SW480 (cell line): ENCODE measurements at regions not wholly inside any gene's neighbourhood (a gene's known extent, or its start where the extent isn't known, plus 50 kb on each side); places are given as distances from the start of the nearest gene placed in this dataset.
A peak's percentile ranks its signal among the peaks of the same experiment; 100 is the strongest.
"Not testable (repeated sequence)": the region's sequence is repeated elsewhere in the genome, so short reads cannot be mapped to it uniquely, and the experiment has no call there.

ENCODE experiments used
- DNase-seq: peaks from one replicate; pipeline ENCODE4 v3.0.0-alpha.2; 2016; ENCODE audit warnings: low spot score

- no peak for DNase-seq
Observed at GRCh38 chr2:150266931-150267330, 220.5 kb downstream of the RND3 start.

- no peak for DNase-seq
Observed at GRCh38 chr2:150264442-150264841, 223.0 kb downstream of the RND3 start.

GRCh38 chr2:150261691-150262090, 225.8 kb downstream of the RND3 start:
- DNase-seq: no peak

- DNase-seq: no peak
Observed at GRCh38 chr2:150260636-150261035, 226.8 kb downstream of the RND3 start.

GRCh38 chr2:150259746-150260145, 227.7 kb downstream of the RND3 start:
- DNase-seq: no peak

GRCh38 chr2:150258781-150259307, 228.6 kb downstream of the RND3 start:
- no peak for DNase-seq

- DNase-seq: no peak
Observed at GRCh38 chr2:150256736-150257135, 230.7 kb downstream of the RND3 start.

GRCh38 chr2:150255528-150255927, 231.9 kb downstream of the RND3 start:
- no peak for DNase-seq

GRCh38 chr2:150249735-150250134, 237.7 kb downstream of the RND3 start:
- not testable (repeated sequence) for DNase-seq

- no peak for DNase-seq
Observed at GRCh38 chr2:150247481-150247880, 240.0 kb downstream of the RND3 start.

- peak; percentile 23 for DNase-seq
Observed at GRCh38 chr2:150234787-150235446, 252.6 kb downstream of the RND3 start.

- DNase-seq: no peak
Observed at GRCh38 chr2:150232871-150233270, 254.6 kb downstream of the RND3 start.

GRCh38 chr2:150232321-150232720, 255.1 kb downstream of the RND3 start:
- no peak for DNase-seq

- no peak for DNase-seq
Observed at GRCh38 chr2:150230616-150231015, 256.9 kb downstream of the RND3 start.

GRCh38 chr2:150230004-150230403, 257.5 kb downstream of the RND3 start:
- DNase-seq: no peak

GRCh38 chr2:150228936-150229335, 258.5 kb downstream of the RND3 start:
- no peak for DNase-seq

- no peak for DNase-seq
Observed at GRCh38 chr2:150225030-150225429, 262.4 kb downstream of the RND3 start.

- DNase-seq: no peak
Observed at GRCh38 chr2:150224321-150224720, 263.1 kb downstream of the RND3 start.

GRCh38 chr2:150222942-150223341, 264.5 kb downstream of the RND3 start:
- DNase-seq: no peak

GRCh38 chr2:150222379-150222778, 265.1 kb downstream of the RND3 start:
- no peak for DNase-seq

- DNase-seq: no peak
Observed at GRCh38 chr2:150219861-150220260, 267.6 kb downstream of the RND3 start.

GRCh38 chr2:150215041-150215440, 272.4 kb downstream of the RND3 start:
- no peak for DNase-seq

GRCh38 chr2:150214626-150215025, 272.8 kb downstream of the RND3 start:
- DNase-seq: peak; percentile 5

GRCh38 chr2:150212722-150213171, 274.7 kb downstream of the RND3 start:
- no peak for DNase-seq
